Neural progenitor cell (in vitro differentiated cells): ENCODE measurements at regions not wholly inside any gene's neighbourhood (a gene's known extent, or its start where the extent isn't known, plus 50 kb on each side); places are given as distances from the start of the nearest gene placed in this dataset.

Experiments used
- DNase-seq: peaks from one replicate; pipeline ENCODE4 v3.0.0-alpha.2; 2016; ENCODE audit warnings: low spot score
- H2AFZ ChIP-seq: fragments of 200-600 bp; sonication (generic); replicated peaks from 2 replicates; pipeline ENCODE4 v1.6.1; 2016; ENCODE audit warnings: antibody characterized with exemption
- H3F3A ChIP-seq: fragments of 200-600 bp; sonication (generic); 2 replicates; pipeline ENCODE4 v1.6.1; 2016; ENCODE audit warnings: antibody characterized with exemption, low read depth
- H3K27ac ChIP-seq: fragments of 200-600 bp; sonication (generic); 2 replicates; pipeline ENCODE4 v1.5.1; 2016; ENCODE audit warnings: mild to moderate bottlenecking
- H3K27me3 ChIP-seq: fragments of 200-600 bp; sonication (generic); 2 replicates; pipeline ENCODE4 v1.6.1; 2016; ENCODE audit warnings: mild to moderate bottlenecking, moderate library complexity
- H3K36me3 ChIP-seq: fragments of 200-600 bp; sonication (generic); 2 replicates; pipeline ENCODE4 v1.5.1; 2016
- H3K4me1 ChIP-seq: fragments of 200-600 bp; sonication (generic); 2 replicates; pipeline ENCODE4 v1.6.1; 2016; ENCODE audit warnings: mixed run types
- H3K4me2 ChIP-seq: fragments of 200-600 bp; sonication (generic); 2 replicates; pipeline ENCODE4 v1.6.1; 2016
- H3K4me3 ChIP-seq: fragments of 200-600 bp; sonication (generic); 2 replicates; pipeline ENCODE4 v1.5.1; 2016
- H3K79me2 ChIP-seq: fragments of 200-600 bp; sonication (generic); 2 replicates; pipeline ENCODE4 v1.6.1; 2016; ENCODE audit warnings: low read depth
- H3K9ac ChIP-seq: fragments of 200-600 bp; sonication (generic); 2 replicates; pipeline ENCODE4 v1.6.1; 2016
- H3K9me3 ChIP-seq: fragments of 200-600 bp; sonication (generic); 2 replicates; pipeline ENCODE4 v1.5.1; 2016; ENCODE audit warnings: low read depth
- H4K20me1 ChIP-seq: fragments of 200-600 bp; sonication (generic); 2 replicates; pipeline ENCODE4 v1.6.1; 2016; ENCODE audit warnings: low read depth
- H3K27ac Mint-ChIP-seq: 3 replicates; pipeline ENCODE4 v1.8.0; 2021; ENCODE audit warnings: mixed read lengths
- H3K27me3 Mint-ChIP-seq: 2 replicates; pipeline ENCODE4 v1.8.0; 2022; ENCODE audit warnings: low read depth, mild to moderate bottlenecking, inconsistent platforms, moderate library complexity, mixed read lengths; ENCODE audit not compliant: insufficient read depth
- H3K36me3 Mint-ChIP-seq: 3 replicates; pipeline ENCODE4 v1.8.0; 2021; ENCODE audit warnings: mixed read lengths
- H3K4me1 Mint-ChIP-seq: 3 replicates; pipeline ENCODE4 v1.8.0; 2021; ENCODE audit warnings: mixed read lengths
- H3K4me3 Mint-ChIP-seq: 3 replicates; pipeline ENCODE4 v1.8.0; 2021; ENCODE audit warnings: mild to moderate bottlenecking, moderate library complexity, mixed read lengths
- H3K9me3 Mint-ChIP-seq: 3 replicates; pipeline ENCODE4 v1.8.0; 2020; ENCODE audit warnings: mixed read lengths
- EZH2 ChIP-seq: fragments of 200-600 bp; sonication (generic); IDR thresholded peaks from 2 replicates; pipeline ENCODE4 v1.6.1; 2017; ENCODE audit warnings: antibody characterized with exemption, mild to moderate bottlenecking, moderate library complexity
- EZH2phosphoT487 ChIP-seq: fragments of 200-600 bp; sonication (generic); IDR thresholded peaks from 2 replicates; pipeline ENCODE4 v1.6.1; 2017; ENCODE audit warnings: antibody characterized with exemption
- TF ChIP-seq, protein P1 (sequence below): fragments of 200-600 bp; sonication (generic); IDR thresholded peaks from 2 replicates; pipeline ENCODE4 v1.5.1; 2017; ENCODE audit warnings: antibody characterized with exemption, mild to moderate bottlenecking

DNA sequence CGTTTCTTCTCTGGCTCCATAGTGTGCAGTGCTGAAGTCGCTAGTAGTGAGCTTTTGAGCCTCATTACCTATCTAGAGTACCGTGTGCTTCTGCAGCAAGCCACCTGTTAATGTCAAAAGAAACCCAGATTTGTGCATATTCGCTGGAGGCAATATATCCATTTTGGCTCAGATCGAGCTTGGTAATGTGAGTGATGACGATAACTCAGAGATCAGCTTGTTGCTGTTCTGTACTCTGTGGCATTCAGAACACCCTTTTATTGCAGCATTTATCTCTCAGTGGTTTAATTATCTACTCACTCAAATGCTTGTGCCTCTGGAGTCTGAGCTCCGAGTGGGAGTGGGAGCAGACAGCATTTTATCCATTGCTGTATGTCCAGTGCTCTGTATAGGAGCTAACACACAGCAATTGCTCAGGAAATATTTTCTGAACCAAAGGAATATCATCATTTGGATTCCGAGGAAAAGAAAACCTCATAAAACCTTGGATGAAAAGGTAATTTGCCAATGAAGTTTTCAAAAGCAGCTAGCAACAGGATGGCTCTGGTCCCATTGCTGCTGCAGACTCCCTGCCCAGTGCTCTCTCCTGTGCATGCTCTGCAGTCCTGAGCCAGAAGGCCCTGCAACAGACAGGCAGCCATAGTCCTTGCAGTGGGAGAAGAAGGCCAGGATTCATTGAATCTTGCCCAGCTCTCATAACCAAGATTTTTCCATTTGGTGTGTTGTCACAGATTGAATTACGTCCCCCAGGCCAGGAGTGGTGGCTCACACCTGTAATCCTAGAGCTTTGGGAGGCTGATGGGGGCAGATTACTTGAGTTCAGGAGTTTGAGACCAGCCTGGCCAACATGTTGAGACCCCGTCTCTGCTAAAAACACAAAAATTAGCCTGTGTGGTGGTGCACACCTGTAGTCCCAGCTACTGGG, 183.8 kb downstream of the MYCN start:
- H3K27ac Mint-ChIP-seq: no peak overlapping the region

DNA sequence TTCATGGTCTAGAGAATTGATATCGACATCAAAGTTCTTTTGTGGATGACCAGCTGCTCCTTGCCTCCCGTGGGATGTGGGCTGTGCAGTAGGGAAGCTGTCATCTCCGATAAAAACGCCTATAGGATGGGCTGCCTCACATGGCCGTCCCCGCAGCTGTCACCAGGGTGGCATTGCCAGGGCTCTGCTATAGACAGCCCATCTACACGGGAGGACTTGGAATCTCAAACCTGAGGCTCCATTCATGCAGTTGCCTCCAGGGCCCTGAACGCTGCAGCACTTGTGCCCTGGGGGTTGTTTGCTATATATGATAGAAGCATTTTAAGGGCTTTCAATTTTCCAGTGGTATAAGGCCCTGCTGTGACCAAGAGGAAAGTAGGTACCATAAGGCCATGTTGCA, 183.1 kb downstream of the MYCN start:
- no peaks in the 10 kb centered on the region for H3K79me2 ChIP-seq
- H3K9me3 Mint-ChIP-seq: peaks cover 14% of the 10 kb centered on the region
- no peak overlapping the region for H3K4me2 ChIP-seq
- H2AFZ ChIP-seq: no peak overlapping the region
- no peak overlapping the region for H3K27ac Mint-ChIP-seq
- H4K20me1 ChIP-seq: no peaks in the 10 kb centered on the region
- H3K4me3 ChIP-seq: no peak overlapping the region
- H3K9me3 ChIP-seq: no peaks in the 10 kb centered on the region
- no peaks in the 10 kb centered on the region for H3K36me3 ChIP-seq
- no peaks in the 10 kb centered on the region for H3K36me3 Mint-ChIP-seq
- H3K27me3 Mint-ChIP-seq: no peaks in the 10 kb centered on the region
- no peak for DNase-seq
- H3K4me1 Mint-ChIP-seq: peaks cover 40% of the 10 kb centered on the region
- H3K4me1 ChIP-seq: peaks cover 18% of the 10 kb centered on the region
- H3K4me3 Mint-ChIP-seq: no peak overlapping the region
- TF ChIP-seq EZH2: no peak
- no peak for TF ChIP-seq EZH2phosphoT487
- TF ChIP-seq, protein P1, sequence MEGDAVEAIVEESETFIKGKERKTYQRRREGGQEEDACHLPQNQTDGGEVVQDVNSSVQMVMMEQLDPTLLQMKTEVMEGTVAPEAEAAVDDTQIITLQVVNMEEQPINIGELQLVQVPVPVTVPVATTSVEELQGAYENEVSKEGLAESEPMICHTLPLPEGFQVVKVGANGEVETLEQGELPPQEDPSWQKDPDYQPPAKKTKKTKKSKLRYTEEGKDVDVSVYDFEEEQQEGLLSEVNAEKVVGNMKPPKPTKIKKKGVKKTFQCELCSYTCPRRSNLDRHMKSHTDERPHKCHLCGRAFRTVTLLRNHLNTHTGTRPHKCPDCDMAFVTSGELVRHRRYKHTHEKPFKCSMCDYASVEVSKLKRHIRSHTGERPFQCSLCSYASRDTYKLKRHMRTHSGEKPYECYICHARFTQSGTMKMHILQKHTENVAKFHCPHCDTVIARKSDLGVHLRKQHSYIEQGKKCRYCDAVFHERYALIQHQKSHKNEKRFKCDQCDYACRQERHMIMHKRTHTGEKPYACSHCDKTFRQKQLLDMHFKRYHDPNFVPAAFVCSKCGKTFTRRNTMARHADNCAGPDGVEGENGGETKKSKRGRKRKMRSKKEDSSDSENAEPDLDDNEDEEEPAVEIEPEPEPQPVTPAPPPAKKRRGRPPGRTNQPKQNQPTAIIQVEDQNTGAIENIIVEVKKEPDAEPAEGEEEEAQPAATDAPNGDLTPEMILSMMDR: no peak
- H3K27me3 ChIP-seq: no peaks in the 10 kb centered on the region
- H3K9ac ChIP-seq: no peak overlapping the region
- H3F3A ChIP-seq: peaks cover 2% of the 10 kb centered on the region
- H3K27ac ChIP-seq: no peak overlapping the region

More for the DNA sequence above, 183.8 kb downstream of the MYCN start:
- Mint-ChIP-seq H3K9me3 (peaks cover 13% of the 10 kb centered on the region), H3K4me3 (no peak overlapping the region), H3K4me1 (peaks cover 38% of the 10 kb centered on the region), H3K36me3 (no peaks in the 10 kb centered on the region), H3K27me3 (peaks cover 2% of the 10 kb centered on the region)
- Histone ChIP-seq H3K79me2 (no peaks in the 10 kb centered on the region), H2AFZ (no peak overlapping the region), H3K4me1 (peaks cover 12% of the 10 kb centered on the region), H4K20me1 (no peaks in the 10 kb centered on the region), H3K9ac (no peak overlapping the region), H3K27me3 (no peaks in the 10 kb centered on the region), H3K9me3 (no peaks in the 10 kb centered on the region), H3K4me2 (no peak overlapping the region), H3K27ac (no peak overlapping the region), H3F3A (no peaks in the 10 kb centered on the region), H3K36me3 (no peaks in the 10 kb centered on the region), H3K4me3 (no peak overlapping the region)
- TF ChIP-seq EZH2phosphoT487: no peak
- no peak for TF ChIP-seq EZH2
- TF ChIP-seq, protein P1: no peak
- DNase-seq: no peak

DNA sequence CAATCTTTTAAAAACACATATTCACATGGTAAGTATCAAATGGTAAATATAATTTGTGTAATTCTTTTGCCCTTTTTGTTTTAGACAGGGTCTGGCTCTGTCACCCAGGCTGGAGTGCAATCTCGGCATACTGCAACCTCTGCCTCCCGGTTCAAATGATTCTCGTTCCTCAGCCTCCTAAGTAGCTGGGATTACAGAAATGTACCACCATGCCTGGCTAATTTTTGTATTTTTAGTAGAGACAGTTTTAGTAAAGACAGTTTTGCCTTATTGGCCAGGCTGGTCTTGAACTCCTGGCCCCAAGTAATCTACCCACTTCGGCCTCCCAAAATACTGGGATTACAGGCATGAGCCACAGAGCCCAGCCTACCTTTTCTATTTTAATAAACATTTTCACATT, 182.2 kb downstream of the MYCN start:
- Histone ChIP-seq H4K20me1 (no peaks in the 10 kb centered on the region), H2AFZ (no peak overlapping the region), H3K36me3 (no peaks in the 10 kb centered on the region), H3K4me2 (no peak overlapping the region), H3K4me3 (no peak overlapping the region), H3F3A (peaks cover 3% of the 10 kb centered on the region), H3K4me1 (peaks cover 18% of the 10 kb centered on the region), H3K27me3 (no peaks in the 10 kb centered on the region), H3K27ac (no peak overlapping the region), H3K9me3 (no peaks in the 10 kb centered on the region), H3K79me2 (no peaks in the 10 kb centered on the region), H3K9ac (no peak overlapping the region)
- Mint-ChIP-seq H3K27ac (no peak overlapping the region), H3K4me3 (no peak overlapping the region), H3K9me3 (peaks cover 11% of the 10 kb centered on the region), H3K27me3 (no peaks in the 10 kb centered on the region), H3K4me1 (peaks cover 40% of the 10 kb centered on the region), H3K36me3 (no peaks in the 10 kb centered on the region)
- DNase-seq: no peak
- no peak for TF ChIP-seq EZH2phosphoT487
- TF ChIP-seq, protein P1: no peak
- TF ChIP-seq EZH2: no peak
